Esophagus muscularis mucosa (tissue), 3 donors: ENCODE measurements at regions not wholly inside any gene's neighbourhood (a gene's known extent, or its start where the extent isn't known, plus 50 kb on each side); places are given as distances from the start of the nearest gene placed in this dataset.

Experiments
- POLR2AphosphoS5 ChIP-seq, 2 donors: sonication (generic); formaldehyde crosslinking; IDR thresholded peaks; one replicate each; pipeline ENCODE4 v1.6.1; 2017; ENCODE audit warnings: antibody characterized with exemption in 2 of 2
- TF ChIP-seq, protein P1 (sequence below), 3 experiments: fragments of 200-600 bp in 2 of 3; fragments of 450-650 bp in 1 of 3; sonication (generic) in 2 of 3; IDR thresholded peaks; one replicate each; pipeline ENCODE4 v1.5.1; 2017 to 2019; ENCODE audit warnings: antibody characterized with exemption in 3 of 3, mild to moderate bottlenecking in 2 of 3, moderate library complexity in 1 of 3

DNA sequence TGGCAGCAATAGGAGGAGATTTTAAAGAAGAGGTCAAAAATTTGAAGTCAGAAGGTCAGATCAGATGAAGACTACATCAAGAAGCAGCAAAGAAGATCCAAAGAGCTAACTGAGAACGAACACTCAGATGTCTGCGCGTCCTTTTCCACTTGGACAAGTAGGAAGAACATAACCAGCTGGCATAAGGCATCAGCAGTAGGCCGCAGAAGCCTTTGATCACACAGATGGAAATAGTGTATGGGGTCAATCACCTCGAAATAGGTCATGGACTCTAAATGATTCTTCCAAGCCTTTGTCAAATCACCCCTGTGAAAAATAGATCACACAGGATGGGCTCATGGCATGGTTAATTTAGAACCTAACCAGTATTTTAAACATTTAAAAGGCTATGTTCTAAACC is 56.4 kb upstream of the TOM1L1 start:
- TF ChIP-seq, protein P1, sequence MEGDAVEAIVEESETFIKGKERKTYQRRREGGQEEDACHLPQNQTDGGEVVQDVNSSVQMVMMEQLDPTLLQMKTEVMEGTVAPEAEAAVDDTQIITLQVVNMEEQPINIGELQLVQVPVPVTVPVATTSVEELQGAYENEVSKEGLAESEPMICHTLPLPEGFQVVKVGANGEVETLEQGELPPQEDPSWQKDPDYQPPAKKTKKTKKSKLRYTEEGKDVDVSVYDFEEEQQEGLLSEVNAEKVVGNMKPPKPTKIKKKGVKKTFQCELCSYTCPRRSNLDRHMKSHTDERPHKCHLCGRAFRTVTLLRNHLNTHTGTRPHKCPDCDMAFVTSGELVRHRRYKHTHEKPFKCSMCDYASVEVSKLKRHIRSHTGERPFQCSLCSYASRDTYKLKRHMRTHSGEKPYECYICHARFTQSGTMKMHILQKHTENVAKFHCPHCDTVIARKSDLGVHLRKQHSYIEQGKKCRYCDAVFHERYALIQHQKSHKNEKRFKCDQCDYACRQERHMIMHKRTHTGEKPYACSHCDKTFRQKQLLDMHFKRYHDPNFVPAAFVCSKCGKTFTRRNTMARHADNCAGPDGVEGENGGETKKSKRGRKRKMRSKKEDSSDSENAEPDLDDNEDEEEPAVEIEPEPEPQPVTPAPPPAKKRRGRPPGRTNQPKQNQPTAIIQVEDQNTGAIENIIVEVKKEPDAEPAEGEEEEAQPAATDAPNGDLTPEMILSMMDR (IDR thresholded peaks at IDR 0.05) = no peak
- no peak for TF ChIP-seq POLR2AphosphoS5 (IDR thresholded peaks at IDR 0.05)
